CD14-positive monocyte (primary cell): ENCODE measurements at regions not wholly inside any gene's neighbourhood (a gene's known extent, or its start where the extent isn't known, plus 50 kb on each side); places are given as distances from the start of the nearest gene placed in this dataset.

Experiments used
- DNase-seq, 3 donors: peaks; one replicate each; pipeline ENCODE4 v3.0.0-alpha.2; 2011 to 2022
- H2AFZ ChIP-seq: 2 replicates; pipeline ENCODE4 v1.6.0; 2012; ENCODE audit warnings: mild to moderate bottlenecking, low read depth, low read length, inconsistent platforms; ENCODE audit not compliant: insufficient read depth, poor library complexity, severe bottlenecking
- H3K27ac ChIP-seq, 2 donors: 1 replicate in 1 of 2; 2 replicates in 1 of 2; pipeline ENCODE4 v1.5.1; 2012 to 2013; ENCODE audit warnings: low read length in 2 of 2, control low read depth in 1 of 2, inconsistent platforms in 1 of 2, low read depth in 1 of 2, mild to moderate bottlenecking in 1 of 2
- H3K27me3 ChIP-seq, 2 donors: one replicate each; pipeline versions ENCODE4 v1.6.0 to v1.6.1; 2011 to 2013; ENCODE audit warnings: low read length in 2 of 2; ENCODE audit not compliant: control insufficient read depth in 2 of 2, insufficient read depth in 2 of 2
- H3K36me3 ChIP-seq, 2 donors: replicated peaks in 1 of 2; 1 replicate in 1 of 2; 2 replicates in 1 of 2; pipeline versions ENCODE4 v1.5.1 to v1.6.1; 2012 to 2013; ENCODE audit warnings: low read length in 2 of 2, control low read depth in 1 of 2, inconsistent platforms in 1 of 2, mild to moderate bottlenecking in 1 of 2; ENCODE audit not compliant: insufficient read depth in 2 of 2, control insufficient read depth in 1 of 2
- H3K4me1 ChIP-seq, 2 donors: 1 replicate in 1 of 2; 2 replicates in 1 of 2; pipeline versions ENCODE4 v1.5.1 to v1.6.1; 2012 to 2013; ENCODE audit warnings: low read length in 2 of 2, control low read depth in 1 of 2, inconsistent platforms in 1 of 2, mild to moderate bottlenecking in 1 of 2, moderate library complexity in 1 of 2; ENCODE audit not compliant: insufficient read depth in 2 of 2, control insufficient read depth in 1 of 2
- H3K4me2 ChIP-seq: replicated peaks from 2 replicates; pipeline ENCODE3; 2012; ENCODE audit warnings: low read length, moderate library complexity, mild to moderate bottlenecking; ENCODE audit not compliant: poor library complexity, severe bottlenecking; ENCODE audit errors: extremely low read depth
- H3K4me3 ChIP-seq, 3 experiments: fragments of 200-600 bp in 1 of 3; sonication (generic) in 1 of 3; replicated peaks in 1 of 3; 1 replicate in 2 of 3; 2 replicates in 1 of 3; pipeline ENCODE4 v1.5.1; 2011 to 2013; ENCODE audit warnings: low read length in 3 of 3, mild to moderate bottlenecking in 3 of 3, control low read depth in 2 of 3, low read depth in 2 of 3, inconsistent platforms in 1 of 3, moderate library complexity in 1 of 3
- H3K79me2 ChIP-seq: 2 replicates; pipeline ENCODE4 v1.6.0; 2012; ENCODE audit warnings: mild to moderate bottlenecking, control low read depth, inconsistent platforms, low read length, moderate library complexity; ENCODE audit not compliant: insufficient read depth
- H3K9ac ChIP-seq: 2 replicates; pipeline ENCODE4 v1.6.0; 2017; ENCODE audit warnings: low read length, mild to moderate bottlenecking; ENCODE audit not compliant: insufficient read depth, poor library complexity, severe bottlenecking
- H3K9me3 ChIP-seq, 2 donors: replicated peaks in 1 of 2; 1 replicate in 1 of 2; 2 replicates in 1 of 2; pipeline versions ENCODE4 v1.5.1 to v1.6.1; 2012 to 2013; ENCODE audit warnings: low read length in 2 of 2, control low read depth in 1 of 2; ENCODE audit not compliant: control insufficient read depth in 1 of 2, insufficient read depth in 1 of 2
- H4K20me1 ChIP-seq: 2 replicates; pipeline ENCODE4 v1.6.0; 2012; ENCODE audit warnings: mild to moderate bottlenecking, low read length, control low read depth, moderate library complexity; ENCODE audit not compliant: insufficient read depth
- H3K27ac Mint-ChIP-seq, 7 donors: one replicate each; pipeline ENCODE4 v1.8.0; 2020; ENCODE audit warnings: mild to moderate bottlenecking in 7 of 7, mixed read lengths in 7 of 7, moderate library complexity in 6 of 7, inconsistent platforms in 2 of 7
- H3K27me3 Mint-ChIP-seq, 3 donors: one replicate each; pipeline ENCODE4 v1.8.0; 2021 to 2022; ENCODE audit warnings: low read depth in 3 of 3, mild to moderate bottlenecking in 3 of 3, mixed read lengths in 3 of 3, moderate library complexity in 3 of 3, inconsistent platforms in 1 of 3
- H3K36me3 Mint-ChIP-seq, 2 donors: one replicate each; pipeline ENCODE4 v1.8.0; 2020; ENCODE audit warnings: mixed read lengths in 2 of 2, inconsistent platforms in 1 of 2, mild to moderate bottlenecking in 1 of 2
- H3K4me1 Mint-ChIP-seq: one replicate; pipeline ENCODE4 v1.8.0; 2020; ENCODE audit warnings: mild to moderate bottlenecking, mixed read lengths
- H3K4me3 Mint-ChIP-seq, 2 donors: one replicate each; pipeline ENCODE4 v1.8.0; 2020; ENCODE audit warnings: mild to moderate bottlenecking in 2 of 2, mixed read lengths in 2 of 2, moderate library complexity in 1 of 2
- H3K9me3 Mint-ChIP-seq, 7 donors: one replicate each; pipeline ENCODE4 v1.8.0; 2020 to 2022; ENCODE audit warnings: mixed read lengths in 7 of 7, mild to moderate bottlenecking in 6 of 7, moderate library complexity in 6 of 7, inconsistent platforms in 2 of 7
- CTCF ChIP-seq: fragments of 200-600 bp; IDR thresholded peaks from one replicate; pipeline ENCODE4 v1.8.0; 2022; ENCODE audit warnings: antibody characterized with exemption, mild to moderate bottlenecking
- WGBS: methylation state at CpG from one replicate; pipeline ENCODE4 v1.1.5; 2013; ENCODE audit warnings: missing lambda C conversion rate; ENCODE audit not compliant: insufficient coverage; 5-methylcytosine and 5-hydroxymethylcytosine counted together
- intact Hi-C, 2 donors: fragments of 100-400 bp; cut with micrococcal nuclease; formaldehyde crosslinking; loops; one replicate each; pipeline versions ENCODE4 v1.15.0 to v1.15.1; 2023

GRCh38 chr16:73601911-73602310 lies 554.0 kb upstream of the ZFHX3 start:
- no peak overlapping the region for H3K27ac Mint-ChIP-seq
- Histone ChIP-seq H3K79me2 (no peaks in the 10 kb centered on the region), H3K4me1 (no peaks in the 10 kb centered on the region), H3K4me3 (no peak overlapping the region), H3K27ac (no peak overlapping the region), H3K4me2 (no peak overlapping the region), H4K20me1 (no peaks in the 10 kb centered on the region), H3K36me3 (no peaks in the 10 kb centered on the region), H3K27me3 (no peaks in the 10 kb centered on the region), H2AFZ (no peak overlapping the region), H3K9ac (no peak overlapping the region), H3K9me3 (peaks cover 0 to 3% of the 10 kb centered on the region in 2 donors)
- H3K4me3 Mint-ChIP-seq, result no peak overlapping the region
- DNase-seq, result no peak
- peaks cover 0 to 2% (median 0%) of the 10 kb centered on the region in 3 donors for H3K27me3 Mint-ChIP-seq
- intact Hi-C loops, result no loop called here
- no peaks in the 10 kb centered on the region for H3K4me1 Mint-ChIP-seq
- TF ChIP-seq CTCF, result no peak
- 100% methylated on average over 1 of the region's 3 CpGs for WGBS
- no peaks in the 10 kb centered on the region for H3K36me3 Mint-ChIP-seq
- peaks cover 0 to 28% (median 8%) of the 10 kb centered on the region in 7 donors for H3K9me3 Mint-ChIP-seq

GRCh38 chr16:73599870-73600269 lies 551.9 kb upstream of the ZFHX3 start:
- no peaks in the 10 kb centered on the region for H3K79me2 ChIP-seq

More at GRCh38 chr16:73599870-73600269, 551.9 kb upstream of the ZFHX3 start:
- no peak overlapping the region for H2AFZ ChIP-seq
- H3K4me1 ChIP-seq, result no peaks in the 10 kb centered on the region
- peaks cover 0 to 3% of the 10 kb centered on the region in 2 donors for H3K9me3 ChIP-seq
- no peak overlapping the region for H3K4me3 Mint-ChIP-seq
- no peak overlapping the region for H3K27ac Mint-ChIP-seq
- H3K27me3 Mint-ChIP-seq, result peaks cover 0 to 2% (median 0%) of the 10 kb centered on the region in 3 donors
- no peaks in the 10 kb centered on the region for H4K20me1 ChIP-seq
- intact Hi-C loops, result no loop called here
- no peaks in the 10 kb centered on the region for H3K27me3 ChIP-seq
- no peak for DNase-seq
- H3K4me2 ChIP-seq, result no peak overlapping the region
- H3K27ac ChIP-seq, result no peak overlapping the region
- no peak for TF ChIP-seq CTCF
- no peak overlapping the region for H3K4me3 ChIP-seq
- peaks cover 0 to 25% (median 8%) of the 10 kb centered on the region in 7 donors for H3K9me3 Mint-ChIP-seq
- H3K36me3 ChIP-seq, result no peaks in the 10 kb centered on the region
- WGBS, result 100% methylated on average over 1 of the region's 2 CpGs
- no peak overlapping the region for H3K9ac ChIP-seq
- H3K36me3 Mint-ChIP-seq, result no peaks in the 10 kb centered on the region
- H3K4me1 Mint-ChIP-seq, result no peaks in the 10 kb centered on the region
